NT2/D1 (cell line): ENCODE measurements at regions not wholly inside any gene's neighbourhood (a gene's known extent, or its start where the extent isn't known, plus 50 kb on each side); places are given as distances from the start of the nearest gene placed in this dataset.

Source experiments
- YY1 ChIP-seq: IDR thresholded peaks from 2 replicates; pipeline ENCODE4 v1.6.1; 2011; ENCODE audit not compliant: insufficient read length, insufficient read depth
- ZNF274 ChIP-seq: IDR thresholded peaks from 2 replicates; pipeline ENCODE4 v1.6.1; 2011; ENCODE audit warnings: mild to moderate bottlenecking, low read depth, low read length

DNA sequence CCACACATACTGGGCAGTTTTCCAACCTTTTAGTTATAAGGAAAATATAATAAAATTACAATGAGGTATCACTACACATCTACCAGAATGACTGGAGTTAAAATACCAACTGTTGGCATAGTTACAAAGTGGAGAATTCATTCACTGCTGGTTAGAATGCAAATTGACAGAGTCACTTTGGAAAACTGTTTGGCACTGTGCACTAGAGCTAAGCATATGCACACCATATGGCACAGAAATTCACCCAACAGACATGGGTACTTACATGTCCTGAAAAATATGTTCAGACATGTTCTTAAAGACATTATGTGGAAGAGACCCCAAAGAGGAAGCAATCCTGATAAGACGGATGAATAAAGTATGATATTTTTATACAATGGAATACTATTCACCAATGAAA lies 686.1 kb upstream of the RAB6C start:
- no peak for TF ChIP-seq ZNF274
- TF ChIP-seq YY1, result no peak
